Right lobe of liver (tissue), 4 donors: ENCODE measurements at regions not wholly inside any gene's neighbourhood (a gene's known extent, or its start where the extent isn't known, plus 50 kb on each side); places are given as distances from the start of the nearest gene placed in this dataset.
"Not testable (repeated sequence)": the region's sequence is repeated elsewhere in the genome, so short reads cannot be mapped to it uniquely, and the experiment has no call there.

Source experiments
- CTCF ChIP-seq, 4 donors: fragments of 200-600 bp in 3 of 4; fragments of 450-650 bp in 1 of 4; IDR thresholded peaks; one replicate each; pipeline versions ENCODE4 v1.5.1 to v1.8.0; 2016 to 2022; ENCODE audit warnings: antibody characterized with exemption in 4 of 4, mild to moderate bottlenecking in 2 of 4
- POLR2A ChIP-seq: fragments of 450-650 bp; IDR thresholded peaks from one replicate; pipeline ENCODE4 v1.6.1; 2017; ENCODE audit warnings: antibody characterized with exemption, mild to moderate bottlenecking
- donor health status: DM: no; HTN: no; CAD: no.
- donor health status: DM: no; HTN: no; CAD: no.
- donor health status: DM: no; HTN: yes; CAD: no.

DNA sequence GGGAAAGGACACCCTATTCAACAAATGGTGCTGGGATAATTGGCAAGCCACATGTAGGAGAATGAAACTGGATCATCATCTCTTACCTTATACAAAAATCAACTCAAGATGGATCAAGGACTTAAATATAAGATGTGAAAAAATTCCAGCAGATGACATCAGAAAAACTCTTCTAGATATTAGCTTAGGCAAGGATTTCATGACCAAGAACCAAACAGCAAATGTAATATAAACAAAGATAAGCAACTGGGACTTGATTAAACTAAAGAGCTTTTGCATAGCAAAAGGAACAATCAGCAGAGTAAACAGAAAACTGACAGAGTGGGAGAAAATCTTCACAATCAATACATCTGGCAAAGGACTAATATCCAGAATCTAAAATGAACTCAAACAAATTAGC, 54.5 kb upstream of the SPTLC3 start:
- not testable (repeated sequence) for TF ChIP-seq CTCF (IDR thresholded peaks at IDR 0.05); POLR2A
